ENCODE measurements at regions not wholly inside any gene's neighbourhood (a gene's known extent, or its start where the extent isn't known, plus 50 kb on each side); places are given as distances from the start of the nearest gene placed in this dataset.

DNA sequence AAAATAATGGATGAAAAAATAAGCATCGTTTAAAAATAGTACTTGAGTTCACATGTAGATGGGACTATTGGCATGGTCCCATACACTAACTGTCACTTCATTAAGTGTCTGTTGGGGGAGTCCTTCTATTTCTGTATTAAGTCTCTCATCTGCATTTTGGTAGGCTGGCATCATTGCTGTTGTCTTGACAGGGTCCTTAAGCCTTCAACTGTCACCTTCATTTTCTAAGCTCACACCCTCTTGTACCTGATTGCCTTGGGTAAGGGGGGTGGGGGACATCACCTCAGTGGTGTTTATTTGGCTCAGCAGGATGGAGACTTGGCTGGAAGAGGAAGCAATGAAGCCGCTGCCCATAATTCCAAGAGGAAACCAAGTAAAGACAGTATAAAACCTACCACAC, 202.0 kb upstream of the VEPH1 start:
- no peaks in the 10 kb centered on the region for H3K23me2 ChIP-seq (ENCODE audit: low read depth, low read length)
- H3K27me3 ChIP-seq (replicated peaks in 1 of 4; ENCODE audit: control insufficient read depth in 3 of 4, extremely low read depth in 1 of 4, insufficient read depth in 3 of 4, low read length in 3 of 4) = peaks cover 0 to 1% (median 0%) of the 10 kb centered on the region in 4 experiments; a peak in 1 of 7 replicates
- no peak overlapping the region for H2BK20ac ChIP-seq (ENCODE audit: low read length)
- no peaks in the 10 kb centered on the region for H3K79me1 ChIP-seq (ENCODE audit: low read depth, low read length)
- ChIA-PET CTCF (ENCODE audit: partially characterized antibody) (interaction anchor here (0.7 to 1.3 kb wide), 3 partner anchors 34 to 99 kb away, joined by 3 to 5 read pairs (median 3); no protein-coding TSS in a partner anchor), POLR2A (ENCODE audit: partially characterized antibody) (no interaction called here)
- no peak overlapping the region for H2BK5ac ChIP-seq (ENCODE audit: low read depth, low read length)
- H3K36me3 ChIP-seq (ENCODE audit: control insufficient read depth in 2 of 4, insufficient read depth in 4 of 4, low read length in 3 of 4) = no peaks in the 10 kb centered on the region
- no peak overlapping the region for H2BK15ac ChIP-seq (ENCODE audit: low read length)
- H3K4me2 ChIP-seq (ENCODE audit: insufficient read depth in 1 of 2, low read depth in 2 of 2, low read length in 2 of 2) = no peak overlapping the region
- no peak for DNase-seq (ENCODE audit: low read depth in 1 of 2, low spot score in 2 of 2)
- H3K4me3 ChIP-seq (ENCODE audit: extremely low read depth in 1 of 4, insufficient read depth in 2 of 4, low read depth in 3 of 4, low read length in 4 of 4) = no peak overlapping the region
- H3K27ac ChIP-seq (ENCODE audit: low read depth, low read length) = no peak overlapping the region
- no peaks in the 10 kb centered on the region for H3K79me2 ChIP-seq (ENCODE audit: control insufficient read depth in 1 of 2, insufficient read depth in 2 of 2, low read length in 2 of 2)
- H2BK12ac ChIP-seq (ENCODE audit: low read depth, low read length) = no peak overlapping the region
- no peak overlapping the region for H3K14ac ChIP-seq (ENCODE audit: insufficient read length)
- H3K4me1 ChIP-seq (replicated peaks in 1 of 4; ENCODE audit: control insufficient read depth in 3 of 4, insufficient read depth in 4 of 4, low read length in 3 of 4) = no peaks in the 10 kb centered on the region
- no peak overlapping the region for H2AK5ac ChIP-seq (ENCODE audit: low read depth, low read length)
- WGBS, 2 experiments (ENCODE audit: extremely low coverage in 1 of 2, insufficient coverage in 1 of 2, insufficient read length in 1 of 2, insufficient replicate concordance in 2 of 2, low coverage in 1 of 2, low lambda C conversion rate in 2 of 2, missing lambda C conversion rate in 1 of 2) = 87% methylated on average over 2 of the region's 2 CpGs; no CpG with 5 or more reads in 1 of the 2 experiments
- no peak overlapping the region for H3K9ac ChIP-seq (replicated peaks in 1 of 4; ENCODE audit: extremely low read depth in 1 of 4, low read depth in 3 of 4, low read length in 3 of 4)
- no peak for TF ChIP-seq BRCA1 (IDR thresholded peaks at IDR 0.05; ENCODE audit: low read depth, low read length)
- TF ChIP-seq EGR1 (IDR thresholded peaks at IDR 0.05; ENCODE audit: borderline replicate concordance, low read depth, low read length) = no peak
- TF ChIP-seq MAFK (IDR thresholded peaks at IDR 0.05; ENCODE audit: low read depth, low read length) = no peak
- H2BK120ac ChIP-seq (replicated peaks; ENCODE audit: low read depth, low read length) = no peak overlapping the region
- no peak overlapping the region for H2AFZ ChIP-seq (ENCODE audit: low read length)
- H3K56ac ChIP-seq (replicated peaks; ENCODE audit: insufficient read length, low read depth, low read length) = no peak overlapping the region
- no peak overlapping the region for H4K5ac ChIP-seq (ENCODE audit: insufficient read length, low read depth, low read length)
- H3K9me3 ChIP-seq (ENCODE audit: insufficient read depth in 2 of 2, low read depth in 1 of 2, low read length in 1 of 2) = no peaks in the 10 kb centered on the region
- no peaks in the 10 kb centered on the region for H4K20me1 ChIP-seq (replicated peaks in 1 of 2; ENCODE audit: control insufficient read depth in 1 of 2, insufficient read depth in 2 of 2, low read length in 2 of 2)
- H3K18ac ChIP-seq (ENCODE audit: extremely low read depth, low read length) = no peak overlapping the region
- H4K91ac ChIP-seq (replicated peaks; ENCODE audit: insufficient read length, low read length) = no peak overlapping the region
- FAIRE-seq = no peak
- H3K23ac ChIP-seq (ENCODE audit: insufficient read length) = no peak overlapping the region
- H4K8ac ChIP-seq (ENCODE audit: extremely low read depth, insufficient read depth, low read length) = no peak overlapping the region
- no peak overlapping the region for H3K4ac ChIP-seq (replicated peaks; ENCODE audit: insufficient read length, low read depth, low read length)
